A673 (cell line): ENCODE measurements at regions not wholly inside any gene's neighbourhood (a gene's known extent, or its start where the extent isn't known, plus 50 kb on each side); places are given as distances from the start of the nearest gene placed in this dataset.

ENCODE experiments used
- CTCF ChIP-seq: fragments of 300-800, 200-600 bp; sonication (generic); conservative IDR thresholded peaks from 2 replicates; pipeline ENCODE4 v1.5.1; 2017; ENCODE audit warnings: low read depth, mild to moderate bottlenecking, antibody characterized with exemption, low read length, moderate library complexity, mixed read lengths
- EZH2 ChIP-seq: fragments of 200-600 bp; sonication (generic); IDR thresholded peaks from 2 replicates; pipeline ENCODE4 v1.6.1; 2017; ENCODE audit warnings: borderline replicate concordance, low read depth, mild to moderate bottlenecking, mixed read lengths, antibody characterized with exemption, low read length; ENCODE audit not compliant: poor library complexity, severe bottlenecking

GRCh38 chr18:38454764-38455469, 889.3 kb upstream of the CELF4 start:
- TF ChIP-seq CTCF (no peak), EZH2 (no peak)
